GM23338 (cell line): ENCODE measurements at regions not wholly inside any gene's neighbourhood (a gene's known extent, or its start where the extent isn't known, plus 50 kb on each side); places are given as distances from the start of the nearest gene placed in this dataset.

Experiments
- ATAC-seq: fragments of 200-7000 bp; cut with Tn5 transposase; 3 replicates; pipeline ENCODE4 v1.9.1; 2020
- DNase-seq: peaks from one replicate; pipeline ENCODE4 v3.0.0-alpha.2; 2015; ENCODE audit warnings: low spot score
- H2AFZ ChIP-seq: fragments of 200-600 bp; sonication (generic); 2 replicates; pipeline ENCODE4 v1.8.0; 2016; ENCODE audit warnings: antibody characterized with exemption, mild to moderate bottlenecking, moderate library complexity
- H3F3A ChIP-seq: fragments of 200-600 bp; sonication (generic); replicated peaks from 2 replicates; pipeline ENCODE4 v1.8.0; 2017; ENCODE audit warnings: antibody characterized with exemption, mixed run types, low read depth
- H3K27ac ChIP-seq: fragments of 200-600 bp; sonication (generic); 2 replicates; pipeline ENCODE4 v1.6.1; 2016; ENCODE audit warnings: low read depth
- H3K27me3 ChIP-seq: fragments of 200-600 bp; sonication (generic); 2 replicates; pipeline ENCODE4 v1.8.0; 2016; ENCODE audit warnings: mild to moderate bottlenecking, mixed run types, moderate library complexity; ENCODE audit not compliant: insufficient read depth
- H3K36me3 ChIP-seq: fragments of 200-600 bp; sonication (generic); 2 replicates; pipeline ENCODE4 v1.8.0; 2016; ENCODE audit warnings: mild to moderate bottlenecking; ENCODE audit not compliant: insufficient read depth
- H3K4me1 ChIP-seq: fragments of 200-600 bp; sonication (generic); 2 replicates; pipeline ENCODE4 v1.8.0; 2016; ENCODE audit warnings: mild to moderate bottlenecking, moderate library complexity; ENCODE audit not compliant: insufficient read depth
- H3K4me2 ChIP-seq: fragments of 200-600 bp; sonication (generic); 2 replicates; pipeline ENCODE4 v1.7.1; 2017; ENCODE audit warnings: mixed run types
- H3K4me3 ChIP-seq: fragments of 200-600 bp; sonication (generic); 2 replicates; pipeline ENCODE4 v1.6.1; 2016; ENCODE audit warnings: mixed run types
- H3K79me2 ChIP-seq: fragments of 200-600 bp; sonication (generic); replicated peaks from 2 replicates; pipeline ENCODE4 v1.8.0; 2017; ENCODE audit warnings: mild to moderate bottlenecking; ENCODE audit not compliant: insufficient read depth
- H3K9me2 ChIP-seq: fragments of 200-600 bp; sonication (generic); 2 replicates; pipeline ENCODE4 v1.8.0; 2017; ENCODE audit not compliant: insufficient read depth
- H4K20me1 ChIP-seq: fragments of 200-600 bp; sonication (generic); replicated peaks from 2 replicates; pipeline ENCODE4 v1.8.0; 2017; ENCODE audit warnings: mild to moderate bottlenecking; ENCODE audit not compliant: insufficient read depth
- H3K27ac Mint-ChIP-seq: 2 replicates; pipeline ENCODE4 v1.8.0; 2020; ENCODE audit warnings: inconsistent platforms, mild to moderate bottlenecking, moderate library complexity, mixed read lengths
- H3K27me3 Mint-ChIP-seq: 3 replicates; pipeline ENCODE4 v1.8.0; 2022; ENCODE audit warnings: low read depth, mild to moderate bottlenecking, moderate library complexity, mixed read lengths, inconsistent platforms; ENCODE audit not compliant: insufficient read depth, poor library complexity
- H3K36me3 Mint-ChIP-seq: 3 replicates; pipeline ENCODE4 v1.8.0; 2021; ENCODE audit warnings: low read depth, mild to moderate bottlenecking, inconsistent platforms, moderate library complexity, mixed read lengths
- H3K4me1 Mint-ChIP-seq: 3 replicates; pipeline ENCODE4 v1.8.0; 2020; ENCODE audit warnings: mild to moderate bottlenecking, inconsistent platforms, mixed read lengths
- H3K4me3 Mint-ChIP-seq: 3 replicates; pipeline ENCODE4 v1.8.0; 2021; ENCODE audit warnings: moderate library complexity, mild to moderate bottlenecking, inconsistent platforms, mixed read lengths
- H3K9me3 Mint-ChIP-seq: 3 replicates; pipeline ENCODE4 v1.8.0; 2020; ENCODE audit warnings: moderate library complexity, mild to moderate bottlenecking, inconsistent platforms, mixed read lengths
- CREB1 ChIP-seq: fragments of 250-450 bp; sonication (Bioruptor Pico); IDR thresholded peaks from 2 replicates; pipeline ENCODE4 v1.5.0; 2020; ENCODE audit warnings: low read depth, mild to moderate bottlenecking, moderate library complexity
- EZH2phosphoT487 ChIP-seq: fragments of 200-600 bp; sonication (generic); IDR thresholded peaks from one replicate; pipeline ENCODE4 v1.8.1; 2018; ENCODE audit warnings: antibody characterized with exemption; ENCODE audit not compliant: unreplicated experiment
- STAT1 ChIP-seq: IDR thresholded peaks from one replicate; pipeline ENCODE4 v1.6.1; 2016; ENCODE audit warnings: antibody characterized with exemption; ENCODE audit not compliant: unreplicated experiment
- ZNF331 ChIP-seq: fragments of 250-450 bp; sonication (Bioruptor Pico); IDR thresholded peaks from 2 replicates; pipeline ENCODE4 v1.5.0; 2020; ENCODE audit warnings: low read depth, mild to moderate bottlenecking, moderate library complexity
- TF ChIP-seq, protein P1 (sequence below): fragments of 250-450 bp; sonication (Bioruptor Pico); IDR thresholded peaks from 2 replicates; pipeline ENCODE4 v1.5.0; 2020; ENCODE audit warnings: mild to moderate bottlenecking, moderate library complexity
- TF ChIP-seq, protein P2 (sequence below): IDR thresholded peaks from 2 replicates; pipeline ENCODE4 v1.6.1; 2016; ENCODE audit warnings: antibody characterized with exemption

DNA sequence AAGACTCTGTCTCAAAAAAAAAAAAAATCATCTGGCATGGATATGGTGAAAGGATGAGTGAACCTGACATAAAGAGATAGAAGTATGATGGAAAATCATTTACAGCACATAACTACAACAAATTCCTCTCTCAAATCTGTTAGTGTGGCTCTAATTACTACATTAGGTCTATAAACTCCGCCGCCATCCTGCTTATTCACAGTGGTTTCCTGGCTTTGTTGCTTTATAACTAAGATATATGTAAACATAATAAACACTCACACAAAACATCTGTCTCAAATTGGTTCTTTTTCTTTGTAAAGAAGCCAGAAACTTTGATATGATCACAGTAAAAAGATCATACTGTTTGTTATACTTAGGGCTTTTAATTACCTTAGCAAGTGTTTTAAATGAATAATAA lies 412.6 kb upstream of the FAM98A start:
- Histone ChIP-seq H3K4me3 (no peak overlapping the region), H4K20me1 (no peaks in the 10 kb centered on the region), H3F3A (no peaks in the 10 kb centered on the region), H3K27ac (no peak overlapping the region), H3K4me1 (no peaks in the 10 kb centered on the region), H3K79me2 (no peaks in the 10 kb centered on the region), H2AFZ (no peak overlapping the region), H3K27me3 (no peaks in the 10 kb centered on the region), H3K4me2 (no peak overlapping the region), H3K36me3 (no peaks in the 10 kb centered on the region), H3K9me2 (no peaks in the 10 kb centered on the region)
- Mint-ChIP-seq H3K4me3 (no peak overlapping the region), H3K4me1 (peaks cover 4% of the 10 kb centered on the region; the same call in 1 of the 3 replicates), H3K27ac (no peak overlapping the region), H3K36me3 (peaks cover 5% of the 10 kb centered on the region; the same call in 2 of the 3 replicates), H3K27me3 (no peaks in the 10 kb centered on the region), H3K9me3 (peaks cover 16% of the 10 kb centered on the region)
- TF ChIP-seq, protein P1, sequence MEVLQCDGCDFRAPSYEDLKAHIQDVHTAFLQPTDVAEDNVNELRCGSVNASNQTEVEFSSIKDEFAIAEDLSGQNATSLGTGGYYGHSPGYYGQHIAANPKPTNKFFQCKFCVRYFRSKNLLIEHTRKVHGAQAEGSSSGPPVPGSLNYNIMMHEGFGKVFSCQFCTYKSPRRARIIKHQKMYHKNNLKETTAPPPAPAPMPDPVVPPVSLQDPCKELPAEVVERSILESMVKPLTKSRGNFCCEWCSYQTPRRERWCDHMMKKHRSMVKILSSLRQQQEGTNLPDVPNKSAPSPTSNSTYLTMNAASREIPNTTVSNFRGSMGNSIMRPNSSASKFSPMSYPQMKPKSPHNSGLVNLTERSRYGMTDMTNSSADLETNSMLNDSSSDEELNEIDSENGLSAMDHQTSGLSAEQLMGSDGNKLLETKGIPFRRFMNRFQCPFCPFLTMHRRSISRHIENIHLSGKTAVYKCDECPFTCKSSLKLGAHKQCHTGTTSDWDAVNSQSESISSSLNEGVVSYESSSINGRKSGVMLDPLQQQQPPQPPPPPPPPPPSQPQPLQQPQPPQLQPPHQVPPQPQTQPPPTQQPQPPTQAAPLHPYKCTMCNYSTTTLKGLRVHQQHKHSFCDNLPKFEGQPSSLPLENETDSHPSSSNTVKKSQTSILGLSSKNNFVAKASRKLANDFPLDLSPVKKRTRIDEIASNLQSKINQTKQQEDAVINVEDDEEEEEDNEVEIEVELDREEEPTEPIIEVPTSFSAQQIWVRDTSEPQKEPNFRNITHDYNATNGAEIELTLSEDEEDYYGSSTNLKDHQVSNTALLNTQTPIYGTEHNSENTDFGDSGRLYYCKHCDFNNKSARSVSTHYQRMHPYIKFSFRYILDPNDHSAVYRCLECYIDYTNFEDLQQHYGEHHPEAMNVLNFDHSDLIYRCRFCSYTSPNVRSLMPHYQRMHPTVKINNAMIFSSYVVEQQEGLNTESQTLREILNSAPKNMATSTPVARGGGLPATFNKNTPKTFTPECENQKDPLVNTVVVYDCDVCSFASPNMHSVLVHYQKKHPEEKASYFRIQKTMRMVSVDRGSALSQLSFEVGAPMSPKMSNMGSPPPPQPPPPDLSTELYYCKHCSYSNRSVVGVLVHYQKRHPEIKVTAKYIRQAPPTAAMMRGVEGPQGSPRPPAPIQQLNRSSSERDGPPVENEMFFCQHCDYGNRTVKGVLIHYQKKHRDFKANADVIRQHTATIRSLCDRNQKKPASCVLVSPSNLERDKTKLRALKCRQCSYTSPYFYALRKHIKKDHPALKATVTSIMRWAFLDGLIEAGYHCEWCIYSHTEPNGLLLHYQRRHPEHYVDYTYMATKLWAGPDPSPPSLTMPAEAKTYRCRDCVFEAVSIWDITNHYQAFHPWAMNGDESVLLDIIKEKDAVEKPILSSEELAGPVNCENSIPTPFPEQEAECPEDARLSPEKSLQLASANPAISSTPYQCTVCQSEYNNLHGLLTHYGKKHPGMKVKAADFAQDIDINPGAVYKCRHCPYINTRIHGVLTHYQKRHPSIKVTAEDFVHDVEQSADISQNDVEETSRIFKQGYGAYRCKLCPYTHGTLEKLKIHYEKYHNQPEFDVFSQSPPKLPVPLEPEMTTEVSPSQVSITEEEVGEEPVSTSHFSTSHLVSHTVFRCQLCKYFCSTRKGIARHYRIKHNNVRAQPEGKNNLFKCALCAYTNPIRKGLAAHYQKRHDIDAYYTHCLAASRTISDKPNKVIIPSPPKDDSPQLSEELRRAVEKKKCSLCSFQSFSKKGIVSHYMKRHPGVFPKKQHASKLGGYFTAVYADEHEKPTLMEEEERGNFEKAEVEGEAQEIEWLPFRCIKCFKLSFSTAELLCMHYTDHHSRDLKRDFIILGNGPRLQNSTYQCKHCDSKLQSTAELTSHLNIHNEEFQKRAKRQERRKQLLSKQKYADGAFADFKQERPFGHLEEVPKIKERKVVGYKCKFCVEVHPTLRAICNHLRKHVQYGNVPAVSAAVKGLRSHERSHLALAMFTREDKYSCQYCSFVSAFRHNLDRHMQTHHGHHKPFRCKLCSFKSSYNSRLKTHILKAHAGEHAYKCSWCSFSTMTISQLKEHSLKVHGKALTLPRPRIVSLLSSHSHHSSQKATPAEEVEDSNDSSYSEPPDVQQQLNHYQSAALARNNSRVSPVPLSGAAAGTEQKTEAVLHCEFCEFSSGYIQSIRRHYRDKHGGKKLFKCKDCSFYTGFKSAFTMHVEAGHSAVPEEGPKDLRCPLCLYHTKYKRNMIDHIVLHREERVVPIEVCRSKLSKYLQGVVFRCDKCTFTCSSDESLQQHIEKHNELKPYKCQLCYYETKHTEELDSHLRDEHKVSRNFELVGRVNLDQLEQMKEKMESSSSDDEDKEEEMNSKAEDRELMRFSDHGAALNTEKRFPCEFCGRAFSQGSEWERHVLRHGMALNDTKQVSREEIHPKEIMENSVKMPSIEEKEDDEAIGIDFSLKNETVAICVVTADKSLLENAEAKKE (CRISPR knock-in tag), result no peak
- no peak for TF ChIP-seq EZH2phosphoT487
- no peak for TF ChIP-seq ZNF331 (CRISPR knock-in tag)
- no peak for TF ChIP-seq CREB1 (CRISPR knock-in tag)
- DNase-seq (no peak), ATAC-seq (no peak)

DNA sequence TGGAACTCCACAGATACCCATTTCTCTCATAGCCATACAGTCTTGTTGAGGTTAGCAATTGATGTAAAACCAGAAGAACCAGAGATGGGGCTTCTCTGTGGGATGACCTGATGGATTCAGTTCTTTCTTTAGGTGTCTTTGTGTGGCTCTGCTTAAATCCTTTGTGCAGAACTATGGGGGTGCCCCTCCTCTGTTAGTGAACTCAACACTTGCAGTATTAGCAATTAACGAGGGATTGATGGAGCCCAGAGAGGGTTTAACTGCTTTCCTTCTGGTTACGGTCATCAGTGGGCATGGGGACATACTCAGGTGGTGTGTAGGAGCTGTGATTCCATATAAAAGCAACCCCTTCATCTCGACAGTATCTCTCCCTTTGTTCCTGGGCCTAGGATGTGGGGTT lies 406.8 kb upstream of the FAM98A start:
- no peak for TF ChIP-seq STAT1
- TF ChIP-seq, protein P2, sequence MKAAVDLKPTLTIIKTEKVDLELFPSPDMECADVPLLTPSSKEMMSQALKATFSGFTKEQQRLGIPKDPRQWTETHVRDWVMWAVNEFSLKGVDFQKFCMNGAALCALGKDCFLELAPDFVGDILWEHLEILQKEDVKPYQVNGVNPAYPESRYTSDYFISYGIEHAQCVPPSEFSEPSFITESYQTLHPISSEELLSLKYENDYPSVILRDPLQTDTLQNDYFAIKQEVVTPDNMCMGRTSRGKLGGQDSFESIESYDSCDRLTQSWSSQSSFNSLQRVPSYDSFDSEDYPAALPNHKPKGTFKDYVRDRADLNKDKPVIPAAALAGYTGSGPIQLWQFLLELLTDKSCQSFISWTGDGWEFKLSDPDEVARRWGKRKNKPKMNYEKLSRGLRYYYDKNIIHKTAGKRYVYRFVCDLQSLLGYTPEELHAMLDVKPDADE, result no peak
- no peak for TF ChIP-seq EZH2phosphoT487
- Histone ChIP-seq H3K27me3 (no peaks in the 10 kb centered on the region), H3F3A (no peaks in the 10 kb centered on the region), H3K79me2 (no peaks in the 10 kb centered on the region), H3K4me2 (no peak overlapping the region), H3K4me3 (no peak overlapping the region), H2AFZ (0 out of 2 replicates have a peak overlapping the region, but pooled peaks have one; percentile 43), H3K27ac (no peak overlapping the region), H3K9me2 (no peaks in the 10 kb centered on the region), H3K4me1 (no peaks in the 10 kb centered on the region), H3K36me3 (no peaks in the 10 kb centered on the region), H4K20me1 (no peaks in the 10 kb centered on the region)
- no peaks in the 10 kb centered on the region for H3K9me3 Mint-ChIP-seq
- H3K27ac Mint-ChIP-seq, result no peak overlapping the region
- H3K27me3 Mint-ChIP-seq, result no peaks in the 10 kb centered on the region
- no peak for ATAC-seq
- H3K4me1 Mint-ChIP-seq, result no peaks in the 10 kb centered on the region
- no peak overlapping the region for H3K4me3 Mint-ChIP-seq
- no peaks in the 10 kb centered on the region for H3K36me3 Mint-ChIP-seq
- DNase-seq, result no peak
